ENCODE measurements at regions not wholly inside any gene's neighbourhood (a gene's known extent, or its start where the extent isn't known, plus 50 kb on each side); places are given as distances from the start of the nearest gene placed in this dataset.

DNA sequence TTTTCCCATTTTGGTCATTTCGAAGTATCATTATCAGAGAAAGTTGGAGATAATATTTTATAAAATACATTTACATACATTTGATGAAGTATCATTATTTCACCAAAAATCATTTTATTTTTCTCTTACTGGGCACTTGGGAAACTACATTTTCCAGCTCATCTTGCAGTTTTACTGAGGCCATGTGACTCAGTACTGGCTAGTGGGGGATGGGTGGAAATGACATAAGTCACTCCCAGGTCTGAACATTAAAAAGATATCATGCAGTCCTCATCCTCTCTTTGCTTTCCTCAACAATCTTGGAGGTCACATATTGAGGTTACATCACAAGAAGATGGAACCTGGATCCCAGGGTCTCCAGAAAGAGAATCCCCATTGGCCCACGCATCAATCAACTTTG is 84.1 kb downstream of the CD24 start:
- TF ChIP-seq STAT1 (IDR thresholded peaks at IDR 0.05; ENCODE audit: unreplicated experiment) (no peak), JUNB (IDR thresholded peaks at IDR 0.05; ENCODE audit: unreplicated experiment) (no peak), CREB1 (CRISPR knock-in tag; IDR thresholded peaks at IDR 0.05; ENCODE audit: low read depth) (no peak), ZNF114 (CRISPR knock-in tag; IDR thresholded peaks at IDR 0.05) (no peak), ZNF462 (CRISPR knock-in tag; IDR thresholded peaks at IDR 0.05) (no peak), EZH2 (IDR thresholded peaks at IDR 0.05; ENCODE audit: low read depth, unreplicated experiment) (no peak), POLR2AphosphoS5 (IDR thresholded peaks at IDR 0.05; ENCODE audit: low read depth) (no peak), NANOG (IDR thresholded peaks at IDR 0.05; ENCODE audit: borderline replicate concordance) (no peak), EZH2phosphoT487 (IDR thresholded peaks at IDR 0.05; ENCODE audit: unreplicated experiment) (no peak)
- TF ChIP-seq, protein P1, sequence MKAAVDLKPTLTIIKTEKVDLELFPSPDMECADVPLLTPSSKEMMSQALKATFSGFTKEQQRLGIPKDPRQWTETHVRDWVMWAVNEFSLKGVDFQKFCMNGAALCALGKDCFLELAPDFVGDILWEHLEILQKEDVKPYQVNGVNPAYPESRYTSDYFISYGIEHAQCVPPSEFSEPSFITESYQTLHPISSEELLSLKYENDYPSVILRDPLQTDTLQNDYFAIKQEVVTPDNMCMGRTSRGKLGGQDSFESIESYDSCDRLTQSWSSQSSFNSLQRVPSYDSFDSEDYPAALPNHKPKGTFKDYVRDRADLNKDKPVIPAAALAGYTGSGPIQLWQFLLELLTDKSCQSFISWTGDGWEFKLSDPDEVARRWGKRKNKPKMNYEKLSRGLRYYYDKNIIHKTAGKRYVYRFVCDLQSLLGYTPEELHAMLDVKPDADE (IDR thresholded peaks at IDR 0.05) = no peak
- TF ChIP-seq, protein P2, sequence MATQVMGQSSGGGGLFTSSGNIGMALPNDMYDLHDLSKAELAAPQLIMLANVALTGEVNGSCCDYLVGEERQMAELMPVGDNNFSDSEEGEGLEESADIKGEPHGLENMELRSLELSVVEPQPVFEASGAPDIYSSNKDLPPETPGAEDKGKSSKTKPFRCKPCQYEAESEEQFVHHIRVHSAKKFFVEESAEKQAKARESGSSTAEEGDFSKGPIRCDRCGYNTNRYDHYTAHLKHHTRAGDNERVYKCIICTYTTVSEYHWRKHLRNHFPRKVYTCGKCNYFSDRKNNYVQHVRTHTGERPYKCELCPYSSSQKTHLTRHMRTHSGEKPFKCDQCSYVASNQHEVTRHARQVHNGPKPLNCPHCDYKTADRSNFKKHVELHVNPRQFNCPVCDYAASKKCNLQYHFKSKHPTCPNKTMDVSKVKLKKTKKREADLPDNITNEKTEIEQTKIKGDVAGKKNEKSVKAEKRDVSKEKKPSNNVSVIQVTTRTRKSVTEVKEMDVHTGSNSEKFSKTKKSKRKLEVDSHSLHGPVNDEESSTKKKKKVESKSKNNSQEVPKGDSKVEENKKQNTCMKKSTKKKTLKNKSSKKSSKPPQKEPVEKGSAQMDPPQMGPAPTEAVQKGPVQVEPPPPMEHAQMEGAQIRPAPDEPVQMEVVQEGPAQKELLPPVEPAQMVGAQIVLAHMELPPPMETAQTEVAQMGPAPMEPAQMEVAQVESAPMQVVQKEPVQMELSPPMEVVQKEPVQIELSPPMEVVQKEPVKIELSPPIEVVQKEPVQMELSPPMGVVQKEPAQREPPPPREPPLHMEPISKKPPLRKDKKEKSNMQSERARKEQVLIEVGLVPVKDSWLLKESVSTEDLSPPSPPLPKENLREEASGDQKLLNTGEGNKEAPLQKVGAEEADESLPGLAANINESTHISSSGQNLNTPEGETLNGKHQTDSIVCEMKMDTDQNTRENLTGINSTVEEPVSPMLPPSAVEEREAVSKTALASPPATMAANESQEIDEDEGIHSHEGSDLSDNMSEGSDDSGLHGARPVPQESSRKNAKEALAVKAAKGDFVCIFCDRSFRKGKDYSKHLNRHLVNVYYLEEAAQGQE (IDR thresholded peaks at IDR 0.05; ENCODE audit: unreplicated experiment) = no peak
- Mint-ChIP-seq H3K9me3 (peaks cover 5% of the 10 kb centered on the region; the same call in 1 of the 3 replicates), H3K27ac (no peak overlapping the region), H3K4me3 (no peak overlapping the region), H3K36me3 (ENCODE audit: low read depth) (peaks cover 8% of the 10 kb centered on the region), H3K4me1 (peaks cover 44% of the 10 kb centered on the region), H3K27me3 (ENCODE audit: insufficient read depth, low read depth, poor library complexity) (peaks cover 5% of the 10 kb centered on the region)
- Histone ChIP-seq H3K27ac (ENCODE audit: low read depth) (no peak overlapping the region), H4K20me1 (replicated peaks; ENCODE audit: insufficient read depth) (no peaks in the 10 kb centered on the region), H2AFZ (no peak overlapping the region), H3K4me1 (ENCODE audit: insufficient read depth) (peaks cover 40% of the 10 kb centered on the region), H3K9me2 (ENCODE audit: insufficient read depth) (0 out of 2 replicates have a peak, but pooled peaks cover 8% of the 10 kb centered on the region), H3K36me3 (ENCODE audit: insufficient read depth) (no peaks in the 10 kb centered on the region; the same call in 1 of the 2 replicates), H3K4me3 (no peak overlapping the region), H3K4me2 (no peak overlapping the region), H3K79me2 (replicated peaks; ENCODE audit: insufficient read depth) (no peaks in the 10 kb centered on the region), H3K27me3 (ENCODE audit: insufficient read depth) (no peaks in the 10 kb centered on the region), H3F3A (replicated peaks; ENCODE audit: low read depth) (peaks cover 11% of the 10 kb centered on the region)
- no peak for ATAC-seq
- DNase-seq (ENCODE audit: low spot score) = no peak

All from GM23338 (cell line).